ENCODE measurements at regions not wholly inside any gene's neighbourhood (a gene's known extent, or its start where the extent isn't known, plus 50 kb on each side); places are given as distances from the start of the nearest gene placed in this dataset.
A peak's percentile ranks its signal among the peaks of the same experiment; 100 is the strongest.
"Not testable (repeated sequence)": the region's sequence is repeated elsewhere in the genome, so short reads cannot be mapped to it uniquely, and the experiment has no call there.

- intact Hi-C loops (cut with DNase I) = loop anchor here (5.0 kb wide), 1 partner anchor 43 kb away; no protein-coding TSS in a partner anchor
- DNase-seq = no peak
Measured at GRCh38 chr3:181610083-181610972, 101.4 kb upstream of the SOX2 start.

DNA sequence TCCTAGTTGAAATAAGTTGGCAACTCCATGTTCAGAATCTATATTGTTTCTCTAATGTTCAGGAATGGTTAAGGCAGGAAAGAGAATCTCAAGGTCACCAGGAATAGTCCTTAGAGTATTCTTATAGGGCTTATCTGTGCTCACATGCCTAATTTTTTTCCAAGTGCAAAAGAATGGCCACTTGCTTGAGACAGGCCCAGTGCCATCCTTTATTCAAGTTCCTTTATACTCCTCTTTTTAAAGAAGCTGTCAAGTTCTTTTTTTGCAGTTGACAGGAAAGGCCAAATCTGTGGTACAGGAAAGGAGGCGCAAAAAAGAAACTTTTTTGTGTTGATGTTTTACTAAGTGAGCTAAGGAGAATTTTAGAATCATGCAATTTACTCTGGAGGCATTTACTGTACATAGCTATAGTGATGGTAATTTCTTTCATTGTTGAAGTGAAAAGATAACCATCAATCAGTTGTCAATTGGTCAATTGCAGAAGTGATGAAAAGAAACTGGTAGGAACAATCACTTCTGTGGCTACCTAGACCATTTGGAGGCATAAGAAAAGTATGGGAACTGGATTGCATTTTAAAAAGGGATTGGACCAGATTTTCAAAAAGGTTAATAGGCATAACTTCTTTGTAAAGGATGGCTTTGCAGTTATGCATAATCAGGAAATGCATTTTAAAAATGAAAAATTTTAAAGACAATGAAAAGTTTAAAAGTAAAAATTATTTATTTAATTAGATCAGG is 102.5 kb upstream of the SOX2 start:
- intact Hi-C loops (cut with DNase I) = no loop called here
- DNase-seq = no peak

DNA sequence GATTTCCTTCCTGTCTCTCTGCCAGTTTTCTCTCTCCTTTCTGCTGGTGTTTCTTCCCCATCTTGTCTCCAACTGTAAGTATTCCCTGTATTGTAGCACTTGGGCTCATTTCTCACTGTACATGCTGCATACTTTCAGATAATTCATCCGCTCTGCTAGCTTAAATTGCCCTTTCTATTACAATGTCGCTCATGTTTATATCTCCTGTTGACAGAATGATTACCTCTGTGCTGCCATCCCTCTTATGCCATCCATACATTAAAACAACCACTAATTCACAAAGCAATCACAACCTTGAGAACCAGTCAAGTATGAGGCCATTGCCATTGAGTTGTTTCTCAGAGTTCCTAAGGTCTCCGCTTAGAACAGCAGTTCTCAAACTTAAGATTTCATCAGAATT is 107.5 kb upstream of the SOX2 start:
- intact Hi-C loops (cut with DNase I) = no loop called here
- DNase-seq = no peak

DNA sequence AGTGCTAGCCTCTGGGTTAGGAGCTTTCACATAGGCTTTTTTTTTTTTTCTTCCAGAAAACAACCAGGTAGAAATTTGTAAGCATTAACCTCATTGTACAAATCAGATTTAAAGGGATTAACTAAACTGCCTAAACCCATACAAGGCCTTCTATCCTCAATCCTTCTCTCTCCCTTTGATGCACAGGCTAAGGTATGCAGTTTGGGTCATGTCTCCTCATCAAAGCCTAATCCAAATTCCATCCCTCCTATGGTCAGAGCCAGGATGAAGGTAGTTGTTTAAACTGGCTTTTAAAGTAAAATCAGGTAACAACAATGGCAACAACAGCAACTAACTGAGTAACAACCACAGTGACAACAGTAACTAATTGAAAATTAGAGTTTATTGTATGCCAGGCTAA is 115.6 kb upstream of the SOX2 start:
- intact Hi-C loops (cut with DNase I) = no loop called here
- no peak for DNase-seq

GRCh38 chr3:181590939-181591338 is 120.8 kb upstream of the SOX2 start:
- DNase-seq = peak in 3 of 10 donors; percentile 54 to 66 (median 59)
- intact Hi-C loops (cut with DNase I) = not testable (repeated sequence)

DNA sequence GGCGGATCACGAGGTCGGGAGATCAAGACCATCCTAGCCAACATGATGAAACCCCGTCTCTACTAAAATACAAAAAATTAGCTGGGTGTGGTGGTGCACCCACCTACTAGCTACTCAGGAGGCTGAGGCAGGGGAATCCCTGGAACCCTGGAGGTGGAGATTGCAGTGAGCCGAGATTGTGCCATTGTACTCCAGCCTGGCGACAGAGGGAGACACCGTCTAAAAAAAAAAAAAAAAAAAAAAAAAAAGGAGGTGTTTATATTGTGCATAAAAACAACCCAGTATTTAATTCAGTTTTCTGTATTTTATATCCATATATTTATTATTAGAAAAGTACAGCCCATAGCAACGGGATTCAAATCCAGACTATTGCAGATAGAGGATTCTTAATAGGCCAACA is 129.1 kb upstream of the SOX2 start:
- DNase-seq = no peak
- intact Hi-C loops (cut with DNase I) = no loop called here

- intact Hi-C loops (cut with DNase I) = no loop called here
Measured at GRCh38 chr3:181581656-181582055, 130.1 kb upstream of the SOX2 start.

DNA sequence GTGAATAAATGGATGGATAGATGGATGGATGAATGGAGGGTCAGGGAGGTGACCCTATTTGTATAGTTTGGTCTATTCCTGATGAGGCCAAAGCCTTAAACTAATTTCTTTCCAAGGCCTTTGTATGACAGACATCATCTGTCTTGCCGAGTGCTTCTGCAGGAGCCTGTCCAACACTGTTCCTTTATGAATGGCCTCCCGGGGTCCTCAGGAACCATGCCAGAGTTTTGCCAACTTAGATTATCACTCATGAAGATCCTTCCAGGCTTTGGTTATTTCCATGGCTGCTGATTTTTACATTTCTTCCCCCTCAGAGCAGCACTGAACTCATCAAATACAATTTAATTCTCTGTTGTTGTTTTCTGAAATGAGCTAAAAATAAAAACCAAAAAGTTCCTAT is 133.0 kb upstream of the SOX2 start:
- intact Hi-C loops (cut with DNase I) = no loop called here
- DNase-seq = no peak

More at GRCh38 chr3:181581656-181582055, 130.1 kb upstream of the SOX2 start:
- no peak for DNase-seq

DNA sequence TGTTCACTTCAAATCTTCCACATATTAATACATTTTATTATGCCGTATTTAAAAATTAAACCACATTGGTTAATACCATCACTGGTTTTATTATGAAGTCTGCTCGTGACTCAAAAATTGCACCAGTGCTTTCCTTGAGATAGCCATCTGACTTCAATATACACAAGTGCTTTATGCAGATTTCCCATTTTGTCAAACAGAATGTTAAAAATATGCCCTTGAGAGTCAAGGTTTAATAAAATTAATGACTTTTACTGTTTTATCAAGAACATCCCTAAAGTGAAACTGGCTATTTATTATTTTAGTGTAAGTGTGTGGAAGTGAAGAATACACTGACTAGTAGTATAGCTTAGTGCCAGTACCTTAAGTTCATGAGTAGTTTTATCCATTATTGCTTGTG is 139.3 kb upstream of the SOX2 start:
- intact Hi-C loops (cut with DNase I) = no loop called here
- no peak for DNase-seq

DNA sequence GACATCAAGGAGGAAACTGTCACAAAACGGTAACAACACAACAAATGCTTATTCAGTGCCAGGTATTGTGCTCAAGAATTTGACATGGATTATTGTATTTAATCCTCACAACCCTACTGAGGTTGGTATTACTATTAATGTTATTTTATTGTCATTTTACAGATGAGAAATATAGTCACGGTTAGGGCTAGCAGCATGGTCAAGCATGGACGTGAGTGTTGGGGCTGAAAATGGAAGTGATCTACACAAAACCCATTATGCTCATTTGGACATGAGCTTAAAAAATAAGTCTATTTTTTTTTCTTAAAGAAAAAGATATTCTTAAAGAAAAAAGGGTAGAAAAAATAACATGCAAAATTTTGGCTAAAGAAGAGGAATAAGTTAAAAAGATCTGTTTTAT is 141.3 kb upstream of the SOX2 start:
- intact Hi-C loops (cut with DNase I) = no loop called here
- no peak for DNase-seq

GRCh38 chr3:181569356-181569940 is 142.3 kb upstream of the SOX2 start:
- intact Hi-C loops (cut with DNase I) = loop anchor here (5.0 to 10.0 kb wide), 3 partner anchors 43 to 245 kb away; no protein-coding TSS in a partner anchor
- no peak for DNase-seq

DNA sequence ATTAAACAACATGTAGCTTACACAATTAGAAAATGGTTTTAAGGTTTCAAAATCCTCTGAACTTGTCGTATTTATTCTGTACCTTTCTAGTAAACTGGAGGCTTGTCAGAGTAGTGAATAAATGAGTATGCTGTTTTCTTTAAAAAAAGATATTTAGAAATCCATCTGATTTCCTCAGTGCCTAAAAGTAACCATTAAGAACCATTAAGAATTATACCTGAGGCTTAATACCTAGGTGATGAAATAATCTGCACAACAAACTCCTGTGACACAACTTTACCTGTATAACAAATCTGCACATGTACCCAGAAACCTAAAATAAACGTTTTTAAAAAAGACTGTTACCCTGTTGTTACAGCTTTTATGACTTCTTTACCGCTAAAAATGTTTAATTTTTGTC is 143.0 kb upstream of the SOX2 start:
- no peak for DNase-seq
- intact Hi-C loops (cut with DNase I) = loop anchor here (5.0 to 10.0 kb wide), 3 partner anchors 44 to 244 kb away; no protein-coding TSS in a partner anchor

DNA sequence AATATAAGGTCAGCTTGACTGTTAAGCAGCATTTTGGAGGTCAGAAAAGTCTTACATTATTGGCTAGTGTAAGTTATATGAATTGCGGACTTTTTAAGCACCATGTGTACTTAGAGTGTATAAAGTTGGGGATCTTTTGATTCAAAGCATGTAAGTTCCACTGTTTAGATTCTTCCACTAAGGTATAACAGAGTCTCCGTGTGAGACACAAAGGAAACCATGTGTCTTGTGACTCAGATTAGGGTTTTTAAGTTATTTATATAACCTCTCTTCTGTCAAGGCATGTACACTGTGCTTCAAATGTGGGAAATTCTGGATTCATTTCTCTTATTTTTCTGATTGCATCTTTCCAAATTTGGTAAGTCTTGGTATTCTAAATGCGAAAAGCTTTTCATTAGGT is 143.5 kb upstream of the SOX2 start:
- DNase-seq = no peak
- intact Hi-C loops (cut with DNase I) = loop anchor here (5.0 to 10.0 kb wide), 3 partner anchors 44 to 243 kb away; no protein-coding TSS in a partner anchor

GRCh38 chr3:181567311-181568075 is 144.2 kb upstream of the SOX2 start:
- no peak for DNase-seq
- intact Hi-C loops (cut with DNase I) = loop anchor here (5.0 to 10.0 kb wide), 3 partner anchors 45 to 243 kb away; no protein-coding TSS in a partner anchor

- peak in 1 of 10 donors; percentile 36 for DNase-seq
Measured at GRCh38 chr3:181565416-181565815, 146.3 kb upstream of the SOX2 start.

DNA sequence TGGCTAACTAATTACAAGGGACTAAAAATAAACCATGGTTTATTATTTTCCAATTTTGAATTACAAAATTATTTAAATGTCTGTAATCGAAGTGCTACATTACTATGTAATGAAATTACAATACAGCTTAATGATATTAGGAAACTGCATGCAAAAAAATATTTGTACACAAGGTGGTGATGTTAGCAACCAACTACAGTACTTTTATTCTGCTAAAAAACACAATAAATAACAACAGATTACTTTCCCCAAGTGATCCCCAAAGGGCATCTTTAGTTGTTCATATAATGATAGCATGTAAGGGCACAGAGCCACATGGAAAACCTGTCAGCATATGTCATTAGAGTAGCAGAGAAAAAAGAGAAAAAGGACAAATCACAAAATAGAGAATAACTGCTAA is 147.5 kb upstream of the SOX2 start:
- DNase-seq = no peak

More at GRCh38 chr3:181565416-181565815, 146.3 kb upstream of the SOX2 start:
- intact Hi-C loops (cut with DNase I) = loop anchor here (5.0 to 10.0 kb wide), 3 partner anchors 47 to 241 kb away; no protein-coding TSS in a partner anchor

GRCh38 chr3:181561139-181562031 is 150.3 kb upstream of the SOX2 start:
- intact Hi-C loops (cut with DNase I) = loop anchor here (5.0 to 10.0 kb wide), 2 partner anchors 104 to 237 kb away; no protein-coding TSS in a partner anchor
- no peak for DNase-seq

More for the DNA sequence above, 147.5 kb upstream of the SOX2 start:
- intact Hi-C loops (cut with DNase I) = loop anchor here (5.0 to 10.0 kb wide), 2 partner anchors 107 to 239 kb away; no protein-coding TSS in a partner anchor

DNA sequence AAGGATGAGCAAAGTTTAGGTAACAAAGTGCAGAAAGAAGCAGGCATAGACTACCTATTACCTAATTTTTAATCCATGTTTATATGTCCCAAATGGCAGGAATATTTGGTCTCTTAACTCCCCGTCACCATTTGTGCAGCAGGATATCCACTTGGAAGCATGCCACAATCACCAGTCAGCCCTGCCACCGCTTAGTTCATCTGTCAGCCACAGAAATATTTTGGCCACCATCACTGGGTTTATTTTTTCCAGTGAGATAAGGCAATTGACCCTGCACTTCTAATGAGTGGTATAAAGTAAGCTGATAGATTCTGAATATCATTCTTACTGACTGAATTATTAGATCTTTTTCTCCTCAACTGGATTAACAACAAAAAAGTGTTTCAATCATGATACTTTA is 152.9 kb upstream of the SOX2 start:
- intact Hi-C loops (cut with DNase I) = no loop called here
- no peak for DNase-seq

DNA sequence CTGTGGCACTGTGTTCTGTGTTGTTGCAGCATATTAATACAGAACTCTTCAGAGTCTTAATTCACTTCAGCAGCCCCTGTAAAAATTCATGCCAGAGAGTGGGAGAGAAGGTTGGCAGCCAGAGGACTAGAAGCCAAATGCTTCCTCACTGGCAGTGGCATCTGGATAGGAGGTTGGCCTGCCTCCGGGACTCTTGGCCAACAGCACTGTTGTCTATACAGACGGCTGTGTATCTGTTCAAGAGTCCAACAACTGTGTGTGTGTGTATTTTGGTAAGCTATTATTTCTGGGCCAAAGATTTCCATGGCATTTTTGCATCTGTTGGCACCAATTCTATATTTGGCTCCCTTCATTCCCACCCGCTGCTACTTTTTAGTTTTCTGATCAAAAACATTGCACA is 156.0 kb upstream of the SOX2 start:
- peak; percentile 44 to 94 (median 65) for DNase-seq
- intact Hi-C loops (cut with DNase I) = no loop called here
